Mesenchymal stem cell (in vitro differentiated cells and primary cell): ENCODE measurements at regions not wholly inside any gene's neighbourhood (a gene's known extent, or its start where the extent isn't known, plus 50 kb on each side); places are given as distances from the start of the nearest gene placed in this dataset.

Experiments used
- DNase-seq: peaks from one replicate; pipeline ENCODE4 v3.0.0-alpha.2; 2013
- H2AFZ ChIP-seq: one replicate; pipeline ENCODE4 v1.6.1; 2013; ENCODE audit warnings: low read depth, mild to moderate bottlenecking, control low read depth, inconsistent platforms, low read length, moderate library complexity
- H2AK5ac ChIP-seq: 2 replicates; pipeline ENCODE4 v1.6.1; 2013; ENCODE audit warnings: low read length, moderate library complexity, mild to moderate bottlenecking, inconsistent platforms; ENCODE audit not compliant: severe bottlenecking
- H2BK120ac ChIP-seq: one replicate; pipeline ENCODE4 v1.6.1; 2013; ENCODE audit warnings: low read depth, mild to moderate bottlenecking, inconsistent platforms, low read length, moderate library complexity
- H2BK12ac ChIP-seq, 2 experiments: one replicate each; pipeline ENCODE4 v1.6.1; 2013; ENCODE audit warnings: inconsistent platforms in 2 of 2, low read length in 2 of 2, mild to moderate bottlenecking in 2 of 2, moderate library complexity in 2 of 2, control low read depth in 1 of 2
- H2BK15ac ChIP-seq: one replicate; pipeline ENCODE4 v1.6.1; 2013; ENCODE audit warnings: mild to moderate bottlenecking, low read depth, inconsistent platforms; ENCODE audit not compliant: poor library complexity, severe bottlenecking
- H2BK5ac ChIP-seq: 2 replicates; pipeline ENCODE4 v1.6.1; 2013; ENCODE audit warnings: low read depth, mild to moderate bottlenecking, low read length, control low read depth, inconsistent platforms; ENCODE audit not compliant: poor library complexity, severe bottlenecking
- H3K14ac ChIP-seq, 2 experiments: one replicate each; pipeline ENCODE4 v1.6.1; 2013; ENCODE audit warnings: inconsistent platforms in 2 of 2, low read length in 2 of 2, control low read depth in 1 of 2, mild to moderate bottlenecking in 1 of 2, moderate library complexity in 1 of 2
- H3K18ac ChIP-seq, 2 experiments: one replicate each; pipeline ENCODE4 v1.6.1; 2013; ENCODE audit warnings: inconsistent platforms in 2 of 2, low read length in 2 of 2, control low read depth in 1 of 2, low read depth in 1 of 2, mild to moderate bottlenecking in 1 of 2
- H3K23ac ChIP-seq, 2 experiments: one replicate each; pipeline ENCODE4 v1.6.1; 2013; ENCODE audit warnings: inconsistent platforms in 2 of 2, low read length in 2 of 2, mild to moderate bottlenecking in 2 of 2, moderate library complexity in 2 of 2, control low read depth in 1 of 2
- H3K27ac ChIP-seq: 2 replicates; pipeline ENCODE4 v1.5.1; 2013; ENCODE audit warnings: mild to moderate bottlenecking, moderate library complexity, low read length, control low read depth, inconsistent platforms; ENCODE audit not compliant: poor library complexity, severe bottlenecking
- H3K27me3 ChIP-seq, 2 experiments: 2 replicates each; pipeline versions ENCODE4 v1.6.1 to v1.7.0; 2013; ENCODE audit warnings: low read length in 2 of 2, mild to moderate bottlenecking in 2 of 2, moderate library complexity in 2 of 2, control low read depth in 1 of 2, inconsistent platforms in 1 of 2; ENCODE audit not compliant: control insufficient read depth in 1 of 2, insufficient read depth in 1 of 2
- H3K36me3 ChIP-seq, 2 experiments: 2 replicates each; pipeline versions ENCODE4 v1.6.1 to v1.7.0; 2013; ENCODE audit warnings: low read length in 2 of 2, control low read depth in 1 of 2, inconsistent platforms in 1 of 2, low read depth in 1 of 2, mild to moderate bottlenecking in 1 of 2; ENCODE audit not compliant: insufficient read depth in 2 of 2, control insufficient read depth in 1 of 2
- H3K4ac ChIP-seq, 2 experiments: one replicate each; pipeline ENCODE4 v1.6.1; 2013; ENCODE audit warnings: inconsistent platforms in 2 of 2, low read length in 2 of 2, mild to moderate bottlenecking in 2 of 2, moderate library complexity in 2 of 2, control low read depth in 1 of 2, low read depth in 1 of 2
- H3K4me1 ChIP-seq: 2 replicates; pipeline ENCODE4 v1.6.1; 2013; ENCODE audit warnings: low read depth, low read length, control low read depth; ENCODE audit not compliant: control insufficient read depth, insufficient read depth
- H3K4me2 ChIP-seq: 2 replicates; pipeline ENCODE4 v1.6.1; 2013; ENCODE audit warnings: low read length, mild to moderate bottlenecking, inconsistent platforms; ENCODE audit not compliant: poor library complexity, severe bottlenecking
- H3K4me3 ChIP-seq, 2 experiments: 2 replicates each; pipeline versions ENCODE4 v1.5.1 to v1.7.0; 2013; ENCODE audit warnings: low read length in 2 of 2, mild to moderate bottlenecking in 2 of 2, control low read depth in 1 of 2, low read depth in 1 of 2; ENCODE audit not compliant: insufficient read depth in 1 of 2
- H3K79me1 ChIP-seq: replicated peaks from 2 replicates; pipeline ENCODE4 v1.6.1; 2013; ENCODE audit warnings: mild to moderate bottlenecking, control low read depth, low read length, inconsistent platforms; ENCODE audit not compliant: poor library complexity, severe bottlenecking
- H3K9ac ChIP-seq: 2 replicates; pipeline ENCODE4 v1.7.0; 2013; ENCODE audit warnings: mild to moderate bottlenecking, low read length, moderate library complexity
- H3K9me3 ChIP-seq: 2 replicates; pipeline ENCODE4 v1.7.0; 2013; ENCODE audit warnings: mild to moderate bottlenecking, low read length; ENCODE audit not compliant: control insufficient read depth
- H4K8ac ChIP-seq: one replicate; pipeline ENCODE4 v1.6.1; 2013; ENCODE audit warnings: inconsistent platforms, mild to moderate bottlenecking, low read length, moderate library complexity
- H4K91ac ChIP-seq: one replicate; pipeline ENCODE4 v1.6.1; 2013; ENCODE audit warnings: mild to moderate bottlenecking, low read length, inconsistent platforms
- WGBS: methylation state at CpG from one replicate; pipeline ENCODE4 v1.1.7; 2013; ENCODE audit warnings: mixed read lengths; 5-methylcytosine and 5-hydroxymethylcytosine counted together

DNA sequence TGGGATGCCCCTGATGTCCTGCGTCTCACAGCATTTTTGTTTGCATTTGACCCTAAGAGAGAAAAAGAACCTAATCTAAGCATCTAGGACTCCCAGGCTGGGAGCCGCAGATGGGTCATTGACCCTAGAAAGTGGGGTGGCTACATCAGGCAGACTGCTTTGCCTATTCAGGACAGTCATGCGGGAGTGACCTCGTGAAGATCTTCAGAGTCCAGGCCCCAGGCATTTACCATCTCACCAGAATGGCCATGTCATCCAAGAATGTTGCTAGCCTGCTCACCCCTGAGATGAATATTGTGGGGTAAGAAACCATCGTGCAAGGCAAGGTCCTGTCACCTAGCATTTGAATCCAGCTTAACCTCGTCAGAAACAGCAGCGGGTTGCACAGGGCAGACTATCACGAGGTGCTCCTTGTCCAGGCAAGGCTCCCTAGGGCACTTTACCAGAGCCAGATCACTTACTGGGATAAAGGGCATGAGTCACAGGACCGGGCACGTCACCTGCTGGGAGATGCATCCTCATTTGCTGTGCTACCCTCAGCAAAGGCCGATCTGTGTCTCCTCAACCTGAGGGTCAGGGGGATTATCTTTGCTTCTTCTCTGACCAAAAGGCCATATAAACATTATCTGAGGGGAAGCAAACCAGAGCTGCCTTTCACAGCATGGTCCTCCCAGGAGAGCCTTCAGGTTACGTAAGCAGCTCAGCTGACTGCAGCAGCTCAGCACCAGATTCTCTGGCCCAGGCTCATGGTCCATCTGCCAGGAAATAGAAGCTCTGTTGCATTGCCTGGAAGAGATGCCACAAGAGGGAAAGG is 162.3 kb downstream of the ACKR3 start:
- Histone ChIP-seq H3K23ac (no peak overlapping the region), H4K91ac (no peak overlapping the region), H3K9ac (peak overlapping the region; percentile 72), H3K36me3 (no peaks in the 10 kb centered on the region), H3K4ac (peak overlapping the region in 1 of 2 experiments; percentile 11), H2BK120ac (no peak overlapping the region), H2BK5ac (no peak overlapping the region), H2AFZ (no peak overlapping the region), H3K9me3 (no peaks in the 10 kb centered on the region), H2AK5ac (no peak overlapping the region), H3K4me2 (no peak overlapping the region), H2BK15ac (peak overlapping the region; percentile 17), H2BK12ac (peak overlapping the region in 1 of 2 experiments; percentile 38), H3K4me3 (peak overlapping the region in 1 of 2 experiments; percentile 47), H3K4me1 (peaks cover 10% of the 10 kb centered on the region), H3K79me1 (no peaks in the 10 kb centered on the region), H3K18ac (peak overlapping the region in 1 of 2 experiments; percentile 63), H3K27me3 (peaks cover 0 to 8% of the 10 kb centered on the region in 2 experiments), H3K27ac (no peak overlapping the region), H3K14ac (no peak overlapping the region), H4K8ac (no peak overlapping the region)
- peak; percentile 84 for DNase-seq
- WGBS, result 71% methylated on average over 12 of the region's 12 CpGs

DNA sequence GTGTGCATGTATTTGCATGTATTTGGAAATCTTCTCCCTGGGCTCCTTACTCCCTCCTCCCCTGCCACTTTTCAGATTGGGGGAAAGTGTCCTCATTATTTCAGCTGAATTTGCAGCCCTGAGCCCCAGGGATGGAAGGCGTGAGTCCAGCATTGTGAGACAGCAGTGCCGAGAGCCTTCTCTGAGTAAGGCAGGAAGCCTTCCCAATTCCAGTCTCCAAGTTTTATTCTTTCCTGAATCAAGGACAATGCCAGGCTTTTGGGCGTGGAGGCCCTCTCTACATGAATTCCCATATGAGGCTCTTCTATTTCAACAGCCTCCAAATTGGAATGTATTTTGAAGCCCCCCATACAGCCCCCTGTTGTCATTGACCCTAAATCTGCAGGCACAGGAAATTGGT is 163.5 kb downstream of the ACKR3 start:
- no peaks in the 10 kb centered on the region for H3K79me1 ChIP-seq
- no peak overlapping the region for H4K91ac ChIP-seq
- H2BK15ac ChIP-seq, result no peak overlapping the region
- no peak overlapping the region for H3K4me3 ChIP-seq
- H2AFZ ChIP-seq, result no peak overlapping the region
- no peak overlapping the region for H2BK5ac ChIP-seq
- H3K36me3 ChIP-seq, result no peaks in the 10 kb centered on the region
- peaks cover 4 to 8% of the 10 kb centered on the region in 2 experiments for H3K27me3 ChIP-seq
- H2BK12ac ChIP-seq, result no peak overlapping the region
- H2AK5ac ChIP-seq, result no peak overlapping the region
- H3K18ac ChIP-seq, result no peak overlapping the region
- no peak overlapping the region for H3K27ac ChIP-seq
- no peak overlapping the region for H3K23ac ChIP-seq
- peak overlapping the region; percentile 39 for H2BK120ac ChIP-seq
- H3K4ac ChIP-seq, result no peak overlapping the region
- H3K4me1 ChIP-seq, result peaks cover 10% of the 10 kb centered on the region
- no peak for DNase-seq
- 92% methylated on average over 3 of the region's 3 CpGs for WGBS
- peak overlapping the region; percentile 72 for H3K9ac ChIP-seq
- H3K9me3 ChIP-seq, result no peaks in the 10 kb centered on the region
- H3K14ac ChIP-seq, result no peak overlapping the region
- H3K4me2 ChIP-seq, result no peak overlapping the region
- no peak overlapping the region for H4K8ac ChIP-seq

DNA sequence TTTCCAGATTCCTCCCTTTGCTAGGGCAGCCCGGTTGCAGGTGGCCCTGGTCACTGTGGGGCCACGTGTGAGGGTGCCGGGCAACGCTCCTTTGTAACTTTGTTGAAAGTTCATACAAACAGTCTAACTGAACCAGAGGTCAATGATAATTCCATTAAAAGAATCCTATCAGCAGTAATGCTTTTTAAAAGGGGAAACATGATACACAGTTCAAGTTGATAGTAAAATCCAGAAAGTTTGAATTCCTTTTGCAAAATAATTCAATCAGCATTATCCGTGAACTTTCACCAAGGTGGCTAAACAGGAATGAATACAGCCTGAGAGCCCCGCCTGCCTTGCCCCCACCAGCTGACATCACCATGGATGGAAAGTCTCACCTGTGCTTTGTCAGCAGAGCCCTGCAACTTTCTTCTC is 166.2 kb downstream of the ACKR3 start:
- Histone ChIP-seq H3K4ac (no peak overlapping the region), H4K8ac (no peak overlapping the region), H4K91ac (no peak overlapping the region), H3K9me3 (no peaks in the 10 kb centered on the region), H2BK15ac (no peak overlapping the region), H2BK12ac (no peak overlapping the region), H2BK5ac (no peak overlapping the region), H2AK5ac (no peak overlapping the region), H3K79me1 (no peaks in the 10 kb centered on the region), H3K4me2 (no peak overlapping the region), H3K27ac (no peak overlapping the region), H3K27me3 (peaks cover 4 to 14% of the 10 kb centered on the region in 2 experiments), H2AFZ (no peak overlapping the region), H2BK120ac (no peak overlapping the region), H3K4me3 (no peak overlapping the region), H3K14ac (no peak overlapping the region), H3K36me3 (no peaks in the 10 kb centered on the region), H3K4me1 (peaks cover 10% of the 10 kb centered on the region), H3K18ac (no peak overlapping the region), H3K9ac (no peak overlapping the region), H3K23ac (no peak overlapping the region)
- 90% methylated on average over 3 of the region's 6 CpGs for WGBS
- no peak for DNase-seq

DNA sequence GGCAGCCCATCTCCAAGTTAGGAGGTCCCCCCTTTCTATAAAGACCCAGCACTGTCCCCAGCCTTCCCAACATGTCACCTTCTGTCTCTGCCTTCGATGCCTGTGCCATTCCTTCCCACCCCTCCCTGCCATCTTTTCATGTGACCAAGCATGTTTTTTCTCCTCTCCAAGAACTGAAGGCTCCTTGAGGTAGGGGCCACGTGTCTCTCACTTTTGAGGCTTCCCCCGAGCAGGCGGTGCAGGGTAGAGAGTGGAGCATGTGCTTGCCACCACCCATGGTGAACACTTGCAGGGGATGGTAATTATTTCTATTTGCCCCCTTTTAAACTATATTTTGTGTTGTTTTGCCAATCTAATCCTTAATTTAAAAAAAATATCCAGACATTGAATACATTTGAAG is 168.4 kb downstream of the ACKR3 start:
- no peaks in the 10 kb centered on the region for H3K9me3 ChIP-seq
- H3K14ac ChIP-seq, result no peak overlapping the region
- 92% methylated on average over 4 of the region's 4 CpGs for WGBS
- no peak overlapping the region for H3K4ac ChIP-seq
- H3K79me1 ChIP-seq, result no peaks in the 10 kb centered on the region
- peaks cover 4 to 14% of the 10 kb centered on the region in 2 experiments for H3K27me3 ChIP-seq
- H3K4me2 ChIP-seq, result no peak overlapping the region
- H4K91ac ChIP-seq, result no peak overlapping the region
- no peak overlapping the region for H3K9ac ChIP-seq
- H3K4me3 ChIP-seq, result no peak overlapping the region
- H2AK5ac ChIP-seq, result no peak overlapping the region
- H2BK5ac ChIP-seq, result no peak overlapping the region
- no peak overlapping the region for H2BK120ac ChIP-seq
- H2BK12ac ChIP-seq, result no peak overlapping the region
- H3K36me3 ChIP-seq, result no peaks in the 10 kb centered on the region
- no peak for DNase-seq
- H2AFZ ChIP-seq, result no peak overlapping the region
- no peak overlapping the region for H3K27ac ChIP-seq
- H2BK15ac ChIP-seq, result no peak overlapping the region
- H3K4me1 ChIP-seq, result peaks cover 4% of the 10 kb centered on the region
- no peak overlapping the region for H3K18ac ChIP-seq
- no peak overlapping the region for H3K23ac ChIP-seq
- H4K8ac ChIP-seq, result no peak overlapping the region
